ENCODE measurements at regions not wholly inside any gene's neighbourhood (a gene's known extent, or its start where the extent isn't known, plus 50 kb on each side); places are given as distances from the start of the nearest gene placed in this dataset.

DNA sequence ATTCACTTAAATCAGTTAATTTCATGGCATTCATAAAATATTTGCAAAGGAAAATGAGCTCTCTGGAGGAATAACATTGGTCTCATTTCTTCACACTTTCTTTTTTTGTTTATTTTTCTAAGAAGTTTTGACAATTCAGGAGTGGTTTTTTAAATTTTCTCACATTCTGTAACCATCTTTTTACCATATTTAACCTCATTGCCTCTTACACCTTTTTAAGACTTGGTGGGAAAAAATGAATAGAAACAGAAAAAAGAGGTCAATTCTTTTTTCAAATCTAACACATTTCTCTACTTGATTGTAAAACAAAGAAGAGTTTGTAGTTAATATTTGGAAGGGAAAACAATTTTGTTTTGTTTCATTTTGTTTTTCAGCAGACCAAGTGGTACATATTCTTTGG is 1034.7 kb upstream of the RAG2 start:
- no peak for DNase-seq (ENCODE audit: low read depth)
- no peak overlapping the region for H3K4me3 ChIP-seq (ENCODE audit: low read depth, low read length)
- TF ChIP-seq, protein P1, sequence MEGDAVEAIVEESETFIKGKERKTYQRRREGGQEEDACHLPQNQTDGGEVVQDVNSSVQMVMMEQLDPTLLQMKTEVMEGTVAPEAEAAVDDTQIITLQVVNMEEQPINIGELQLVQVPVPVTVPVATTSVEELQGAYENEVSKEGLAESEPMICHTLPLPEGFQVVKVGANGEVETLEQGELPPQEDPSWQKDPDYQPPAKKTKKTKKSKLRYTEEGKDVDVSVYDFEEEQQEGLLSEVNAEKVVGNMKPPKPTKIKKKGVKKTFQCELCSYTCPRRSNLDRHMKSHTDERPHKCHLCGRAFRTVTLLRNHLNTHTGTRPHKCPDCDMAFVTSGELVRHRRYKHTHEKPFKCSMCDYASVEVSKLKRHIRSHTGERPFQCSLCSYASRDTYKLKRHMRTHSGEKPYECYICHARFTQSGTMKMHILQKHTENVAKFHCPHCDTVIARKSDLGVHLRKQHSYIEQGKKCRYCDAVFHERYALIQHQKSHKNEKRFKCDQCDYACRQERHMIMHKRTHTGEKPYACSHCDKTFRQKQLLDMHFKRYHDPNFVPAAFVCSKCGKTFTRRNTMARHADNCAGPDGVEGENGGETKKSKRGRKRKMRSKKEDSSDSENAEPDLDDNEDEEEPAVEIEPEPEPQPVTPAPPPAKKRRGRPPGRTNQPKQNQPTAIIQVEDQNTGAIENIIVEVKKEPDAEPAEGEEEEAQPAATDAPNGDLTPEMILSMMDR (conservative IDR thresholded peaks at IDR 0.05; ENCODE audit: low read depth, low read length) = no peak

DNA sequence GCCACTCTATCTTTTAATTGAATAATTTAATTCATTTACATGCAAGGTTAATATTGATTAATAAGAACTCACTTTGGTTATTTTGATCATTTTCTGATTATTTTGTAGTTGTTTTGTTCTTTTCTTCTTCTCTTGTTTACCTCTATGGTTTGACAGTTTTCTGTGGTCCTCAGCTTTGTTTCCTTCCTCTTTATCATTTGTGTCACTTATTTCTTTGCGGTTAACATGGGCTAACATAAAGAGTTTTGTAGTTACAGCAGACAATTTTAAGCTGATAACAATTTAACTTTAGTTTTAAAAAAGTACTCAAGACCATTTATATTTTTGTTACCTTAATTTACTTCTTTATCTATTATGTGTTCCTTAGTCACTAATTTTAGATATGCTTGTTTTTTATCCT is 1032.8 kb upstream of the RAG2 start:
- no peak for DNase-seq (ENCODE audit: low read depth)
- TF ChIP-seq, protein P1 (conservative IDR thresholded peaks at IDR 0.05; ENCODE audit: low read depth, low read length) = no peak

DNA sequence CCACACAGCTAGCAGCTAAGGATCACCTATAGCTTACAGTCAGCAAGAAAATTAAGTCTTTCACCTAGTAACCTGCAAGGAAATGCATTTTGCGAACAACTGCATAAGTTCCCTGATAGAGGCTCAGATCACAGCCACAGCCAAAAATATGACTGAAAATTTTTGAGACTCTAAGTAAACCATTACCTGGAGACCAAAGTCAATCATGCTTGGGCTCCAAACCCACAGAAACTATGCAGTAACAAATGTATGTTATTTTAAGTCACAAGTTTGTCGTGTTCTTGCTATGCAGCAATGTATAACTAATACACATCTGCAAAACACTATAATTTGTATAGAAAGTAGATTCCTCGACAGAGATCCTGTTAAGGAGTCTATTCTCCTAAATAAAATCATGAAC is 1025.7 kb upstream of the RAG2 start:
- H3K4me3 ChIP-seq (ENCODE audit: low read depth, low read length) = no peak overlapping the region
- DNase-seq (ENCODE audit: low read depth) = no peak
- TF ChIP-seq, protein P1 (conservative IDR thresholded peaks at IDR 0.05; ENCODE audit: low read depth, low read length) = no peak

More for the DNA sequence above, 1032.8 kb upstream of the RAG2 start:
- no peak overlapping the region for H3K4me3 ChIP-seq (ENCODE audit: low read depth, low read length)

DNA sequence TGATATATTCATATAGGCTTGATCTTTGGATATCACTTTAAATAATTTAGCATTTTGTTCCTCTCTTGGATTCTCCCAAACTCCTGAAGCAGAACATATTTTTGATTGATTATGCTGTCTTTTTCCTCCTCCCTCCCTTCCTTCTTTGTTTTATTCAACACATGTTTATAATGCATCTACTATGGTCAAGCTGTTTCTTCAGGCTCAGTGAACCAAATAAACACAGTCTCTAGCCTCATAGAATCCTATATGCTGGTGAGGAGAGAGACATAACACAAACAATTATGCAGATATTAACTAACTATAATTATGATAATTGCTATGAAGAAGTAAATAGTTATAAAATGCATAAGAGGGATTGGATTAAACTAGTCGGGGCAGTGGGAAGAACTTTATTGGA is 1023.6 kb upstream of the RAG2 start:
- TF ChIP-seq, protein P1 (conservative IDR thresholded peaks at IDR 0.05; ENCODE audit: low read depth, low read length) = no peak
- DNase-seq (ENCODE audit: low read depth) = no peak
- no peak overlapping the region for H3K4me3 ChIP-seq (ENCODE audit: low read depth, low read length)

DNA sequence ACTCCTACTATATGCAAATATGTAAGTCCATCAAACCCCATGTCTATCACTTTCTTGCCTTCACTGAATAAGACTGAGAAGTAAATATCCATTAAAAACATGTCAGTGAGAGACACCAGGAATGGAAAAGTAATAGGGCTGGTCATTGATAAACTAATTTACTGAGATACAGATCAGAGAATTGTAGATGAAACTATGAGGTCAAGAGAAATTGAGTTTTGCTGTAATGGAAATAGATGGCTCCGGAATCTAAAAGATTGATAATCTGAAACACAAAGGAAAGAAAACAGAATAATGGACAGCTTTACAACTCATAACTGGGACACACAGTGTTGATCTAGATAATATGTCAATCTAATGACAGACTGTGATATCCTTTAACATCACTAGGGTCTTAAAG is 1018.3 kb upstream of the RAG2 start:
- TF ChIP-seq, protein P1 (conservative IDR thresholded peaks at IDR 0.05; ENCODE audit: low read depth, low read length) = no peak
- DNase-seq (ENCODE audit: low read depth) = no peak
- H3K4me3 ChIP-seq (ENCODE audit: low read depth, low read length) = no peak overlapping the region

DNA sequence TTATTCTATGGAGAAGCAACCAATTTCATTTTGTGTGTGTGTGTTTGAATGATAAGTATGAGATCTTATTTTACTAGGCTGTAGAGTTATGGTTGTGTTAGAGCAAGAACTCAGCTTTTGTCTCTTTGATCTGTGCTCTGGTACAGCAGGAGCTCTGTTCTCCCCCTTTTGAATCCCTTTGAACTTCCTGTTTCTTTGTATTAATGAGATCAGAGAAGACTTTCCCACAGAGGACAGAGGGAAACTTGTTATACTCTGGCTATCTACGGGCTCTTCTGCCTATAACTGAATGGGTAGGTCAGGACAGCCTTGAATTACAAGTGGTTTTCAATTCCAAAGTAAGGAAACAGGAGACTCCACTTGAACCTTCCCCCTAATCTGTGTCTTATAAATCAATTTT is 1015.0 kb upstream of the RAG2 start:
- no peak for DNase-seq (ENCODE audit: low read depth)
- H3K4me3 ChIP-seq (ENCODE audit: low read depth, low read length) = no peak overlapping the region
- TF ChIP-seq, protein P1 (conservative IDR thresholded peaks at IDR 0.05; ENCODE audit: low read depth, low read length) = no peak

DNA sequence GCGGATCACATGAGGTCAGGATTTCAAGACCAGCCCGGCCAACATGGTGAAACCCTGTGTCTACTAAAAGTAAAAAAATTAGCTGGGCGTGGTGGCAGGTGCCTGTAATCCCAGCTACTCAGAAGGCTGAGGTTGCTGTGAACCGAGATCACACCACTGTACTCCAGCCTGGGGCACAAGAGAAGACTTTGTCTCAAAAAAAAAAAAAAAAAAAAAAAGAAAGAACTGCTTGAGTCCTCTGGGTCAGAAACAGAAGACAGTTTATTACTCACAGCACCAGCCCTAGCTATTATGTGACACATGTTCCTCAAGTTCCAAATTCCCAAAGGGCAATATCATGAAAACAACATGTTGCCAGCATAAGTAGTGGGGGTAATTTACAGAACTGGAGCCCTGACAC is 1014.1 kb upstream of the RAG2 start:
- DNase-seq (ENCODE audit: low read depth) = no peak
- TF ChIP-seq, protein P1 (conservative IDR thresholded peaks at IDR 0.05; ENCODE audit: low read depth, low read length) = no peak
- H3K4me3 ChIP-seq (ENCODE audit: low read depth, low read length) = no peak overlapping the region
